ENCODE measurements at regions not wholly inside any gene's neighbourhood (a gene's known extent, or its start where the extent isn't known, plus 50 kb on each side); places are given as distances from the start of the nearest gene placed in this dataset.

- no peak for TF ChIP-seq CTCF (IDR thresholded peaks at IDR 0.05)
- TF ChIP-seq POLR2A (IDR thresholded peaks at IDR 0.05): no peak
- no peak for TF ChIP-seq EP300 (IDR thresholded peaks at IDR 0.05)
Measured at GRCh38 chr7:19853261-19853832, 79.9 kb upstream of the TMEM196 start.

All from ovary (tissue), 3 donors.